Cardiac muscle cell (in vitro differentiated cells and primary cell): ENCODE measurements at regions not wholly inside any gene's neighbourhood (a gene's known extent, or its start where the extent isn't known, plus 50 kb on each side); places are given as distances from the start of the nearest gene placed in this dataset.

Experiments
- DNase-seq, 2 donors: peaks; one replicate each; pipeline versions ENCODE4 v3.0.0 to v3.0.0-alpha.2; 2010 to 2017; ENCODE audit warnings: low read depth in 1 of 2, low spot score in 1 of 2
- H3K27ac ChIP-seq: fragments of 200-600 bp; sonication (generic); 2 replicates; pipeline ENCODE4 v1.5.1; 2016
- H3K27me3 ChIP-seq: fragments of 200-600 bp; sonication (generic); 2 replicates; pipeline ENCODE4 v1.6.0; 2016; ENCODE audit warnings: control low read depth
- H3K36me3 ChIP-seq: fragments of 200-600 bp; sonication (generic); 2 replicates; pipeline ENCODE4 v1.5.1; 2016; ENCODE audit warnings: control low read depth
- H3K4me1 ChIP-seq: fragments of 200-600 bp; sonication (generic); 2 replicates; pipeline ENCODE4 v1.8.1; 2017; ENCODE audit warnings: low read depth, mild to moderate bottlenecking, mixed run types
- H3K4me3 ChIP-seq: fragments of 200-600 bp; sonication (generic); 2 replicates; pipeline ENCODE4 v1.5.1; 2016; ENCODE audit warnings: mild to moderate bottlenecking
- H3K9me3 ChIP-seq: fragments of 200-600 bp; sonication (generic); 2 replicates; pipeline ENCODE4 v1.5.1; 2017; ENCODE audit warnings: low read depth, mild to moderate bottlenecking, control low read depth
- CTCF ChIP-seq: IDR thresholded peaks from 2 replicates; pipeline ENCODE4 v1.5.1; 2012; ENCODE audit warnings: low read depth, mild to moderate bottlenecking, low read length

GRCh38 chr1:25021591-25022215 lies 91.6 kb upstream of the RUNX3 start:
- no peaks in the 10 kb centered on the region for H3K36me3 ChIP-seq
- no peak overlapping the region for H3K4me3 ChIP-seq
- no peaks in the 10 kb centered on the region for H3K27me3 ChIP-seq
- DNase-seq: no peak
- TF ChIP-seq CTCF: no peak
- H3K27ac ChIP-seq: no peak overlapping the region
- no peaks in the 10 kb centered on the region for H3K9me3 ChIP-seq
- H3K4me1 ChIP-seq: peaks cover 12% of the 10 kb centered on the region

- no peak for DNase-seq
- Histone ChIP-seq H3K27ac (no peak overlapping the region), H3K4me1 (peaks cover 12% of the 10 kb centered on the region), H3K27me3 (no peaks in the 10 kb centered on the region), H3K9me3 (no peaks in the 10 kb centered on the region), H3K36me3 (no peaks in the 10 kb centered on the region), H3K4me3 (no peak overlapping the region)
- no peak for TF ChIP-seq CTCF
These were observed 90.9 kb upstream of the RUNX3 start for GRCh38 chr1:25020851-25021590.

- TF ChIP-seq CTCF: no peak
- Histone ChIP-seq H3K4me1 (peaks cover 12% of the 10 kb centered on the region), H3K27me3 (no peaks in the 10 kb centered on the region), H3K4me3 (no peak overlapping the region), H3K36me3 (no peaks in the 10 kb centered on the region), H3K27ac (no peak overlapping the region), H3K9me3 (no peaks in the 10 kb centered on the region)
- no peak for DNase-seq
These were observed 90.2 kb upstream of the RUNX3 start for GRCh38 chr1:25020173-25020845.

- Histone ChIP-seq H3K4me1 (peaks cover 12% of the 10 kb centered on the region), H3K27ac (no peak overlapping the region), H3K36me3 (no peaks in the 10 kb centered on the region), H3K4me3 (no peak overlapping the region), H3K9me3 (no peaks in the 10 kb centered on the region), H3K27me3 (no peaks in the 10 kb centered on the region)
- no peak for DNase-seq
- TF ChIP-seq CTCF: no peak
These were observed 89.5 kb upstream of the RUNX3 start for GRCh38 chr1:25019337-25020172.

- H3K27ac ChIP-seq: no peak overlapping the region
- peaks cover 12% of the 10 kb centered on the region for H3K4me1 ChIP-seq
- H3K4me3 ChIP-seq: no peak overlapping the region
- DNase-seq: no peak
- no peaks in the 10 kb centered on the region for H3K36me3 ChIP-seq
- no peaks in the 10 kb centered on the region for H3K27me3 ChIP-seq
- no peaks in the 10 kb centered on the region for H3K9me3 ChIP-seq
- TF ChIP-seq CTCF: no peak
These were observed 88.9 kb upstream of the RUNX3 start for GRCh38 chr1:25018943-25019336.
